ENCODE measurements at regions not wholly inside any gene's neighbourhood (a gene's known extent, or its start where the extent isn't known, plus 50 kb on each side); places are given as distances from the start of the nearest gene placed in this dataset.

GRCh38 chr3:98644168-98644567 is 50.8 kb upstream of the CPOX start:
- TF ChIP-seq GATA3 (IDR thresholded peaks at IDR 0.05; ENCODE audit: low read depth, low read length): no peak
- TF ChIP-seq GATA2 (IDR thresholded peaks at IDR 0.05; ENCODE audit: low read depth, low read length): no peak

All from SH-SY5Y (cell line).